Right lobe of liver (tissue), 6 donors: ENCODE measurements at regions not wholly inside any gene's neighbourhood (a gene's known extent, or its start where the extent isn't known, plus 50 kb on each side); places are given as distances from the start of the nearest gene placed in this dataset.

Experiments
- ATAC-seq, 4 donors: fragments of 200-7000 bp; cut with Tn5 transposase; one replicate each; pipeline ENCODE4 v1.9.1; 2020; ENCODE audit warnings: mild to moderate bottlenecking in 4 of 4, moderate library complexity in 4 of 4
- DNase-seq, 3 donors: peaks; one replicate each; pipeline ENCODE4 v3.0.0-alpha.2; 2020
- H3K27ac ChIP-seq, 3 donors: fragments of 200-600 bp; one replicate each; pipeline ENCODE4 v1.8.0; 2022
- H3K27me3 ChIP-seq, 2 donors: fragments of 200-600 bp; one replicate each; pipeline ENCODE4 v1.8.0; 2022
- H3K36me3 ChIP-seq, 4 donors: fragments of 200-600 bp; sonication (generic) in 1 of 4; one replicate each; pipeline versions ENCODE4 v1.5.1 to v1.8.0; 2017 to 2022; ENCODE audit warnings: control low read depth in 1 of 4
- H3K4me1 ChIP-seq, 4 donors: fragments of 200-600 bp; sonication (generic) in 1 of 4; one replicate each; pipeline versions ENCODE4 v1.5.1 to v1.8.0; 2017 to 2022; ENCODE audit warnings: control low read depth in 1 of 4
- H3K4me3 ChIP-seq, 3 donors: fragments of 200-600 bp; one replicate each; pipeline ENCODE4 v1.8.0; 2022
- H3K9me3 ChIP-seq, 4 donors: fragments of 200-600 bp; sonication (generic) in 1 of 4; one replicate each; pipeline versions ENCODE4 v1.5.1 to v1.8.0; 2017 to 2022; ENCODE audit warnings: control low read depth in 1 of 4
- POLR2A ChIP-seq: fragments of 450-650 bp; IDR thresholded peaks from one replicate; pipeline ENCODE4 v1.6.1; 2017; ENCODE audit warnings: antibody characterized with exemption, mild to moderate bottlenecking
- WGBS: methylation state at CpG from one replicate; pipeline ENCODE4 v1.1.6; 2018; ENCODE audit warnings: low coverage, low lambda C conversion rate; ENCODE audit not compliant: insufficient coverage; ENCODE audit errors: missing lambda C conversion rate; 5-methylcytosine and 5-hydroxymethylcytosine counted together
- intact Hi-C, 2 donors: fragments of 100-400 bp; cut with DNase I; formaldehyde crosslinking; loops; one replicate each; pipeline versions ENCODE4 v1.11.2 to v1.14.1; 2022
- TF ChIP-seq, protein P1 (sequence below), 4 donors: fragments of 200-600 bp in 3 of 4; fragments of 450-650 bp in 1 of 4; IDR thresholded peaks; one replicate each; pipeline versions ENCODE4 v1.5.1 to v1.8.0; 2016 to 2022; ENCODE audit warnings: antibody characterized with exemption in 4 of 4, mild to moderate bottlenecking in 2 of 4
- donor health status: DM: no; HTN: yes; CAD: no.
- donor health status: DM: no; HTN: no; CAD: no.
- donor health status: DM: no; HTN: no; CAD: no.
- donor health status: DM: no; HTN: yes; CAD: no.
- donor health status: DM: no; HTN: yes; CAD: no.

DNA sequence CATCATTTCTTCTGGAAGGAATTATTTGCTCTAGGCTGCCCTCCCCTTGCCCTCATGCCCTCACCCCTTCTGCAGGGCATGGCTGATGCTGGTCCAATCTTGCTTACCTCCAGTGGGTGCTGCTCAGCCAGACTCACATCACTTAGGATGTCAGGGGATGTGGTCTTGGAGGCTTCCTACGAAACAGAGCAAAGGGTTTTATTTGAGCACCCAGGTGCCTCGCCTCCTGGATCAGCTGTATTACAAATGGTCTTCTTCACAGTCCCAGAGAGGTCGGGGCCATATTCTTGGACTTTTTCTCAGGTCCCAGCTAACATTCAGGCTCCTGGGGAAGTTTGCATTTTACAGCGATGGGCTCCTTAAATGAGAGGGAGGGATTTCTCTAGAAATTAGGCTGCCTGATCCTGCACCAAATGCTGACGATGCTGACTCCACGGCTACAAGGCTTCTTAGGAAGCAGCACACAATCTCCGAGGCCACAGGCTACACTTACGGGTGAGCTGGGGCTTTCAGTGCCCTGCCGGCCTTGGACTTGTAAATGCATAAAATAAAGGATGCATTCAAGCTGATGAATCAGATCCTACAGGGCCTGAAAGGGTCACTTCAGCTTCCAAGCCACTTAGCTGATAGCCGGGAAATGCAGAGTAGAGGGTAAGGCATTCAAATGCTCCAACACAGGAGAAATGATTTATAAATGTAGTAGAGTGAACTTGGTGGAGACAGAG is 159.8 kb upstream of the ECI2 start:
- Histone ChIP-seq H3K27me3 (no peaks in the 10 kb centered on the region), H3K27ac (no peak overlapping the region), H3K4me1 (no peaks in the 10 kb centered on the region), H3K9me3 (no peaks in the 10 kb centered on the region), H3K4me3 (no peak overlapping the region), H3K36me3 (no peaks in the 10 kb centered on the region)
- 71% methylated on average over 6 of the region's 10 CpGs for WGBS
- TF ChIP-seq, protein P1, sequence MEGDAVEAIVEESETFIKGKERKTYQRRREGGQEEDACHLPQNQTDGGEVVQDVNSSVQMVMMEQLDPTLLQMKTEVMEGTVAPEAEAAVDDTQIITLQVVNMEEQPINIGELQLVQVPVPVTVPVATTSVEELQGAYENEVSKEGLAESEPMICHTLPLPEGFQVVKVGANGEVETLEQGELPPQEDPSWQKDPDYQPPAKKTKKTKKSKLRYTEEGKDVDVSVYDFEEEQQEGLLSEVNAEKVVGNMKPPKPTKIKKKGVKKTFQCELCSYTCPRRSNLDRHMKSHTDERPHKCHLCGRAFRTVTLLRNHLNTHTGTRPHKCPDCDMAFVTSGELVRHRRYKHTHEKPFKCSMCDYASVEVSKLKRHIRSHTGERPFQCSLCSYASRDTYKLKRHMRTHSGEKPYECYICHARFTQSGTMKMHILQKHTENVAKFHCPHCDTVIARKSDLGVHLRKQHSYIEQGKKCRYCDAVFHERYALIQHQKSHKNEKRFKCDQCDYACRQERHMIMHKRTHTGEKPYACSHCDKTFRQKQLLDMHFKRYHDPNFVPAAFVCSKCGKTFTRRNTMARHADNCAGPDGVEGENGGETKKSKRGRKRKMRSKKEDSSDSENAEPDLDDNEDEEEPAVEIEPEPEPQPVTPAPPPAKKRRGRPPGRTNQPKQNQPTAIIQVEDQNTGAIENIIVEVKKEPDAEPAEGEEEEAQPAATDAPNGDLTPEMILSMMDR (IDR thresholded peaks at IDR 0.05) = no peak
- no peak for TF ChIP-seq POLR2A
- DNase-seq (no peak), ATAC-seq (no peak)
- intact Hi-C loops = no loop called here

DNA sequence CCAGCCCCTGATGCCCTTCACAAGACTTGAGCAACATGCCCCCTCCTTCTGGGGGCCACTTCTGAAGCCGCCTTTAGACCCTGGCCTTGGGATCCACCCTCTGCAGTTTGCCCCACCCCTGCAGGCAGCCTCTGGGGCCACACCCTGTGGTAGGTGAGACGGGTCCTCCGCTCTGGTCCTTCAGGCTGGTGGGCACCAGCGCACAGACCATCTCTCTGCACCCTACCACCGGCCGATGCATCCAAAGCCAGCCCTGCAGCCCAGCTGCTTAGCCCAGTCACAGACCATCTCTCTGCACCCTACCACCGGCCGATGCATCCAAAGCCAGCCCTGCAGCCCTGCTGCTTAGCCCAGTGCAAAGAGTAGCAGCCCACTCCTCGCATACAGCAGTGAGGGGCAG is 159.3 kb upstream of the ECI2 start:
- DNase-seq (no peak), ATAC-seq (peak in 1 of 4 donors; percentile 33)
- Histone ChIP-seq H3K4me3 (no peak overlapping the region), H3K27me3 (no peaks in the 10 kb centered on the region), H3K27ac (no peak overlapping the region), H3K9me3 (no peaks in the 10 kb centered on the region), H3K4me1 (no peaks in the 10 kb centered on the region), H3K36me3 (no peaks in the 10 kb centered on the region)
- TF ChIP-seq, protein P1 (IDR thresholded peaks at IDR 0.05) = no peak
- TF ChIP-seq POLR2A = no peak
- 42% methylated on average over 2 of the region's 9 CpGs for WGBS
- intact Hi-C loops = no loop called here

DNA sequence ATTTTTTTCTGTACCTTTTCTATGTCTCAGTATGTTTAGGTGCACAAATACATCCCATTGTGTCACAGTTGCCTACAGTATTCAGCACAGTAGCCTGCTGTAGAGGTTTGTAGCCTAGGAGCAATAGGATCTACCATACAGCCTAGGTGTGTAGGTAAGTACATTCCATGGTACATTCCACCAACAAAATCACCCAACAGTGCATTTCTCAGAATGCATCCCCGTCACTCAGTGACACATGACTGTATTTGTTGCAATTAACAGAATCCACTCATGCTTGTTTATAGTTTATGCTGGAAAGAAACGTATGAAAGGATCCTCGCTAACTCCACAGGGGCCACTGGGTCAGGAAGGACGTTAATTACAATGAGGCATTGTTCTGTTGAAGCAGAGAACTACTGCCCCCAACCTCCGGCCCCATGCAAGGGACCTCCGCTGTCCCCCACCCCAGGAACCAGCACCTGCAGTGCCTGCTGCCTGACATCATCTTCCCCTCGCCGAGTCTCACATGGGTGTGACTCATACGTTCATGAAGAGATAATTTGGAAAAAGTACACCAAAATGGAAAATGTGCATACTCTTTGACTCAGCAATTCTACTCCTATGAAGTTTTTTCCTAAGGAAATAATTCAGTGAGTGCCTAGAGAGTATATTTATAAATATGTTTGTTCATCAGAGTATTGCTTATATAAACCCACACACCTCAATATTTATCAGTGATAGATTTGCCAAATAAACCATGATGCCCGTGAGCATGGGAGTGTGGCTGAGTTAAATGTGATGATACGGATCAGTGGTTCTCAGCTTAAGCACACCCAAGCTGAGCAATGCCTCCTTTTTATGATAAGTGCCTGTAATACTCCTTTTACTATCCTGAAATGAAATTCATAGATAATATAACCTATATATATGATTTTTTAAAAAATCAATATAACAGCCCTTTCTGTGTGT is 156.4 kb upstream of the ECI2 start:
- no peak overlapping the region for H3K27ac ChIP-seq
- no peaks in the 10 kb centered on the region for H3K4me1 ChIP-seq
- intact Hi-C loops = no loop called here
- no peaks in the 10 kb centered on the region for H3K36me3 ChIP-seq
- 58% methylated on average over 10 of the region's 11 CpGs for WGBS
- no peaks in the 10 kb centered on the region for H3K9me3 ChIP-seq
- no peak overlapping the region for H3K4me3 ChIP-seq
- no peaks in the 10 kb centered on the region for H3K27me3 ChIP-seq
- ATAC-seq (peak in 2 of 4 donors; percentile 24 to 47), DNase-seq (no peak)
- TF ChIP-seq, protein P1 (IDR thresholded peaks at IDR 0.05) = no peak
- TF ChIP-seq POLR2A = no peak

DNA sequence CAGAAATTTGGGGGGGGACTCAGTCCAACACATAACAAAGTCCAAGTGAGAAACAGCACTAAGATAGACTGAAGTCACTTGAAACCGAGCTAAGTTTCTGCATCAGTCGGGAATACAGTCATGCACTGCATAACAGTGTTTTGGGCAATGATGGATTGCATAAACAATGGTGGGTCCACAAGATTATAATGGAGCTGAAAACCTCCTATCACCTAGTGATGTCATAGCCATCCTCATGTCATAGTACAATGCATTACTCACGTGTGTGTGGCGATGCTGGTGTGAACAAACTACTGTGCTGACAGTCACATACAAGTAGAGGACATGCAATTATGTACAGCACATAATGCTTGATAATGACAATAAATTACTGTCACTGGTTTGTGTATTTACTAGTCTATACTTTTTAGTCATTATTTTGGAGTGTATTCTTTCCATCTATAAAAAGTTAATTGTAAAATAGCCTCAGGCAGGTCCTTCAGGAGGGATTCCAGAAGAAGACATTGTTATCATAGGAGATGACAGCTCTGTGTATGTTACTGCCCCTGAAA is 154.5 kb upstream of the ECI2 start:
- H3K27ac ChIP-seq = no peak overlapping the region
- no peaks in the 10 kb centered on the region for H3K27me3 ChIP-seq
- ATAC-seq = no peak
- H3K4me3 ChIP-seq = no peak overlapping the region
- H3K36me3 ChIP-seq = no peaks in the 10 kb centered on the region
- 87% methylated on average over 4 of the region's 4 CpGs for WGBS
- intact Hi-C loops = no loop called here
- H3K9me3 ChIP-seq = no peaks in the 10 kb centered on the region
- TF ChIP-seq, protein P1 (IDR thresholded peaks at IDR 0.05) = no peak
- TF ChIP-seq POLR2A = no peak
- H3K4me1 ChIP-seq = no peaks in the 10 kb centered on the region
- no peak for DNase-seq
